HEK293 (cell line): ENCODE measurements at regions not wholly inside any gene's neighbourhood (a gene's known extent, or its start where the extent isn't known, plus 50 kb on each side); places are given as distances from the start of the nearest gene placed in this dataset.

Experiments
- CTCF ChIA-PET: fragments of 350-600 bp; formaldehyde crosslinking; extraction: SDS; loops from one replicate; lab custom pipeline; 2021; ENCODE audit warnings: antibody characterized with exemption; lab: Yijun Ruan, JAX
- POLR2A ChIA-PET: fragments of 300-600 bp; formaldehyde crosslinking; extraction: SDS; loops from one replicate; lab custom pipeline; 2020; ENCODE audit warnings: antibody characterized with exemption, inconsistent platforms; lab: Yijun Ruan, JAX
- H3K27ac ChIP-seq: fragments of 200-500 bp; sonication (Bioruptor generic); 2 replicates; pipeline ENCODE4 v1.5.1; 2014; ENCODE audit warnings: low read depth, low read length, control low read depth, inconsistent platforms; ENCODE audit errors: extremely low read depth
- H3K36me3 ChIP-seq, 2 experiments: fragments of 200-500 bp in 1 of 2; sonication (Bioruptor generic) in 1 of 2; 1 replicate in 1 of 2; 2 replicates in 1 of 2; pipeline ENCODE4 v1.5.1; 2014 to 2017; ENCODE audit warnings: inconsistent platforms in 2 of 2, low read length in 2 of 2; ENCODE audit not compliant: control insufficient read depth in 2 of 2, insufficient read depth in 1 of 2
- H3K4me1 ChIP-seq: fragments of 200-500 bp; sonication (Bioruptor generic); 2 replicates; pipeline ENCODE4 v1.5.1; 2014; ENCODE audit warnings: mild to moderate bottlenecking, low read length, inconsistent platforms; ENCODE audit not compliant: control insufficient read depth, insufficient read depth
- H3K4me3 ChIP-seq: 2 replicates; pipeline ENCODE4 v1.5.1; 2011; ENCODE audit warnings: low read depth, mild to moderate bottlenecking, control low read depth, low read length, moderate library complexity
- H3K9me3 ChIP-seq: fragments of 200-500 bp; sonication (Bioruptor generic); 2 replicates; pipeline ENCODE4 v1.5.1; 2014; ENCODE audit warnings: low read depth, low read length, inconsistent platforms; ENCODE audit not compliant: control insufficient read depth, insufficient read depth
- GLI4 ChIP-seq: fragments of 450-650 bp; formaldehyde crosslinking; IDR thresholded peaks from 2 replicates; pipeline ENCODE4 v1.5.1; 2016; ENCODE audit warnings: missing biosample characterization, missing genetic modification characterization
- HOXC10 ChIP-seq: sonication (generic); formaldehyde crosslinking; IDR thresholded peaks from 2 replicates; pipeline ENCODE4 v1.8.1; 2023; ENCODE audit warnings: mild to moderate bottlenecking, missing genetic modification reagents
- HOXD13 ChIP-seq: sonication (generic); formaldehyde crosslinking; IDR thresholded peaks from 2 replicates; pipeline ENCODE4 v1.8.0; 2022; ENCODE audit warnings: missing genetic modification reagents, borderline replicate concordance
- KLF1 ChIP-seq: fragments of 450-650 bp; formaldehyde crosslinking; IDR thresholded peaks from 2 replicates; pipeline ENCODE4 v1.5.1; 2016; ENCODE audit warnings: missing biosample characterization, missing genetic modification characterization
- KLF16 ChIP-seq: fragments of 450-650 bp; formaldehyde crosslinking; IDR thresholded peaks from 2 replicates; pipeline ENCODE4 v1.5.1; 2017; ENCODE audit warnings: missing biosample characterization, missing genetic modification characterization
- SP3 ChIP-seq: fragments of 450-650 bp; formaldehyde crosslinking; IDR thresholded peaks from 2 replicates; pipeline ENCODE4 v1.5.1; 2016; ENCODE audit warnings: missing biosample characterization, missing genetic modification characterization
- ZBTB1 ChIP-seq: fragments of 450-650 bp; formaldehyde crosslinking; IDR thresholded peaks from 2 replicates; pipeline ENCODE4 v1.5.1; 2016; ENCODE audit warnings: missing biosample characterization, missing genetic modification characterization
- ZFHX2 ChIP-seq: fragments of 450-650 bp; formaldehyde crosslinking; conservative IDR thresholded peaks from 2 replicates; pipeline ENCODE4 v1.5.1; 2016; ENCODE audit warnings: missing biosample characterization, missing genetic modification characterization
- ZFP3 ChIP-seq: fragments of 450-650 bp; formaldehyde crosslinking; IDR thresholded peaks from 2 replicates; pipeline ENCODE4 v1.5.1; 2016; ENCODE audit warnings: low read depth, missing biosample characterization, missing genetic modification characterization
- ZNF157 ChIP-seq: fragments of 450-650 bp; formaldehyde crosslinking; IDR thresholded peaks from 2 replicates; pipeline ENCODE4 v1.5.1; 2016; ENCODE audit warnings: missing biosample characterization, missing genetic modification characterization
- ZNF214 ChIP-seq: fragments of 450-650 bp; formaldehyde crosslinking; IDR thresholded peaks from 2 replicates; pipeline ENCODE4 v1.5.1; 2017; ENCODE audit warnings: missing biosample characterization, mild to moderate bottlenecking, missing genetic modification characterization, borderline replicate concordance
- ZNF223 ChIP-seq: fragments of 450-650 bp; formaldehyde crosslinking; IDR thresholded peaks from 2 replicates; pipeline ENCODE4 v1.5.1; 2016; ENCODE audit warnings: missing biosample characterization, missing genetic modification characterization
- ZNF239 ChIP-seq: fragments of 450-650 bp; formaldehyde crosslinking; IDR thresholded peaks from 2 replicates; pipeline ENCODE4 v1.5.1; 2016; ENCODE audit warnings: missing biosample characterization, missing genetic modification characterization
- ZNF248 ChIP-seq: fragments of 450-650 bp; formaldehyde crosslinking; IDR thresholded peaks from 2 replicates; pipeline ENCODE4 v1.5.1; 2017; ENCODE audit warnings: missing biosample characterization, missing genetic modification characterization
- ZNF280C ChIP-seq: fragments of 450-650 bp; formaldehyde crosslinking; IDR thresholded peaks from 2 replicates; pipeline ENCODE4 v1.5.1; 2016; ENCODE audit warnings: missing biosample characterization, missing genetic modification characterization
- ZNF354C ChIP-seq: fragments of 450-650 bp; formaldehyde crosslinking; IDR thresholded peaks from 2 replicates; pipeline ENCODE4 v1.5.1; 2016; ENCODE audit warnings: missing biosample characterization, missing genetic modification characterization, low read depth, borderline replicate concordance
- ZNF362 ChIP-seq: fragments of 450-650 bp; formaldehyde crosslinking; IDR thresholded peaks from 2 replicates; pipeline ENCODE4 v1.5.1; 2016; ENCODE audit warnings: missing biosample characterization, missing genetic modification characterization
- ZNF391 ChIP-seq: fragments of 450-650 bp; formaldehyde crosslinking; IDR thresholded peaks from 2 replicates; pipeline ENCODE4 v1.5.1; 2016; ENCODE audit warnings: low read depth, missing biosample characterization, missing genetic modification characterization, borderline replicate concordance
- ZNF48 ChIP-seq: fragments of 450-650 bp; formaldehyde crosslinking; IDR thresholded peaks from 2 replicates; pipeline ENCODE4 v1.5.1; 2016; ENCODE audit warnings: missing biosample characterization, missing genetic modification characterization
- ZNF513 ChIP-seq: fragments of 450-650 bp; IDR thresholded peaks from 2 replicates; pipeline ENCODE4 v1.5.1; 2018; ENCODE audit warnings: missing biosample characterization, missing genetic modification characterization
- ZNF544 ChIP-seq: fragments of 450-650 bp; formaldehyde crosslinking; IDR thresholded peaks from 2 replicates; pipeline ENCODE4 v1.5.0; 2017; ENCODE audit warnings: missing biosample characterization, missing genetic modification characterization
- ZNF621 ChIP-seq: fragments of 450-650 bp; formaldehyde crosslinking; IDR thresholded peaks from 2 replicates; pipeline ENCODE4 v1.5.1; 2017; ENCODE audit warnings: missing biosample characterization, missing genetic modification characterization
- ZNF624 ChIP-seq: fragments of 450-650 bp; formaldehyde crosslinking; IDR thresholded peaks from 2 replicates; pipeline ENCODE4 v1.5.1; 2017; ENCODE audit warnings: missing biosample characterization, missing genetic modification characterization
- ZNF843 ChIP-seq: fragments of 450-650 bp; formaldehyde crosslinking; IDR thresholded peaks from 2 replicates; pipeline ENCODE4 v1.5.1; 2016; ENCODE audit warnings: missing biosample characterization, missing genetic modification characterization
- ZSCAN16 ChIP-seq: fragments of 450-650 bp; formaldehyde crosslinking; IDR thresholded peaks from 2 replicates; pipeline ENCODE4 v1.5.1; 2016; ENCODE audit warnings: missing biosample characterization, missing genetic modification characterization
- TF ChIP-seq, protein P1 (sequence below): fragments of 450-650 bp; formaldehyde crosslinking; IDR thresholded peaks from 2 replicates; pipeline ENCODE4 v1.5.1; 2016; ENCODE audit warnings: missing biosample characterization, missing genetic modification characterization
- TF ChIP-seq, protein P2 (sequence below): fragments of 450-650 bp; formaldehyde crosslinking; IDR thresholded peaks from 2 replicates; pipeline ENCODE4 v1.5.1; 2016; ENCODE audit warnings: missing biosample characterization, missing genetic modification characterization, borderline replicate concordance

GRCh38 chr7:124412531-124412930 lies 353.1 kb downstream of the GPR37 start:
- CTCF ChIA-PET, result interaction anchor here (0.7 kb wide), 1 partner anchor 133 kb away, joined by 3 read pairs; no protein-coding TSS in a partner anchor
- H3K9me3 ChIP-seq, result no peaks in the 10 kb centered on the region
- POLR2A ChIA-PET, result no interaction called here
- TF ChIP-seq ZNF354C (tag by site-specific recombination), result no peak
- no peak for TF ChIP-seq ZNF843 (tag by site-specific recombination)
- TF ChIP-seq ZNF157 (tag by site-specific recombination), result no peak
- TF ChIP-seq ZNF280C (tag by site-specific recombination), result no peak
- TF ChIP-seq ZNF223, result no peak
- TF ChIP-seq ZNF239, result no peak
- no peak for TF ChIP-seq ZNF48 (tag by site-specific recombination)
- no peak for TF ChIP-seq ZSCAN16 (tag by site-specific recombination)
- TF ChIP-seq KLF16 (tag by site-specific recombination), result no peak
- no peak for TF ChIP-seq ZNF248
- TF ChIP-seq ZNF513 (tag by site-specific recombination), result no peak
- TF ChIP-seq GLI4, result no peak
- no peak for TF ChIP-seq HOXC10
- no peak for TF ChIP-seq ZNF624 (tag by site-specific recombination)
- TF ChIP-seq ZNF544 (tag by site-specific recombination), result no peak
- TF ChIP-seq ZNF391 (tag by site-specific recombination), result no peak
- no peak for TF ChIP-seq ZFHX2
- TF ChIP-seq KLF1 (tag by site-specific recombination), result no peak
- no peak for TF ChIP-seq ZFP3 (tag by site-specific recombination)
- TF ChIP-seq, protein P1, sequence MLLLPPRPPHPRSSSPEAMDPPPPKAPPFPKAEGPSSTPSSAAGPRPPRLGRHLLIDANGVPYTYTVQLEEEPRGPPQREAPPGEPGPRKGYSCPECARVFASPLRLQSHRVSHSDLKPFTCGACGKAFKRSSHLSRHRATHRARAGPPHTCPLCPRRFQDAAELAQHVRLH (tag by site-specific recombination), result no peak
- no peaks in the 10 kb centered on the region for H3K4me1 ChIP-seq
- H3K27ac ChIP-seq, result no peak overlapping the region
- H3K4me3 ChIP-seq, result no peak overlapping the region
- H3K36me3 ChIP-seq, result no peaks in the 10 kb centered on the region

GRCh38 chr7:124411796-124412195 lies 353.8 kb downstream of the GPR37 start:
- H3K4me3 ChIP-seq, result no peak overlapping the region
- H3K27ac ChIP-seq, result no peak overlapping the region
- H3K9me3 ChIP-seq, result no peaks in the 10 kb centered on the region
- CTCF ChIA-PET, result no interaction called here
- no peaks in the 10 kb centered on the region for H3K4me1 ChIP-seq
- H3K36me3 ChIP-seq, result no peaks in the 10 kb centered on the region
- TF ChIP-seq ZBTB1 (tag by site-specific recombination), result no peak
- TF ChIP-seq, protein P2, sequence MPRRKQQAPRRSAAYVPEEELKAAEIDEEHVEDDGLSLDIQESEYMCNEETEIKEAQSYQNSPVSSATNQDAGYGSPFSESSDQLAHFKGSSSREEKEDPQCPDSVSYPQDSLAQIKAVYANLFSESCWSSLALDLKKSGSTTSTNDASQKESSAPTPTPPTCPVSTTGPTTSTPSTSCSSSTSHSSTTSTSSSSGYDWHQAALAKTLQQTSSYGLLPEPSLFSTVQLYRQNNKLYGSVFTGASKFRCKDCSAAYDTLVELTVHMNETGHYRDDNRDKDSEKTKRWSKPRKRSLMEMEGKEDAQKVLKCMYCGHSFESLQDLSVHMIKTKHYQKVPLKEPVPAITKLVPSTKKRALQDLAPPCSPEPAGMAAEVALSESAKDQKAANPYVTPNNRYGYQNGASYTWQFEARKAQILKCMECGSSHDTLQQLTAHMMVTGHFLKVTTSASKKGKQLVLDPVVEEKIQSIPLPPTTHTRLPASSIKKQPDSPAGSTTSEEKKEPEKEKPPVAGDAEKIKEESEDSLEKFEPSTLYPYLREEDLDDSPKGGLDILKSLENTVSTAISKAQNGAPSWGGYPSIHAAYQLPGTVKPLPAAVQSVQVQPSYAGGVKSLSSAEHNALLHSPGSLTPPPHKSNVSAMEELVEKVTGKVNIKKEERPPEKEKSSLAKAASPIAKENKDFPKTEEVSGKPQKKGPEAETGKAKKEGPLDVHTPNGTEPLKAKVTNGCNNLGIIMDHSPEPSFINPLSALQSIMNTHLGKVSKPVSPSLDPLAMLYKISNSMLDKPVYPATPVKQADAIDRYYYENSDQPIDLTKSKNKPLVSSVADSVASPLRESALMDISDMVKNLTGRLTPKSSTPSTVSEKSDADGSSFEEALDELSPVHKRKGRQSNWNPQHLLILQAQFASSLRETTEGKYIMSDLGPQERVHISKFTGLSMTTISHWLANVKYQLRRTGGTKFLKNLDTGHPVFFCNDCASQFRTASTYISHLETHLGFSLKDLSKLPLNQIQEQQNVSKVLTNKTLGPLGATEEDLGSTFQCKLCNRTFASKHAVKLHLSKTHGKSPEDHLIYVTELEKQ (tag by site-specific recombination), result no peak
- TF ChIP-seq ZNF214 (tag by site-specific recombination), result no peak
- no peak for TF ChIP-seq HOXD13
- no peak for TF ChIP-seq SP3 (tag by site-specific recombination)
- no peak for TF ChIP-seq ZNF621 (tag by site-specific recombination)
- no peak for TF ChIP-seq ZNF362 (tag by site-specific recombination)
- POLR2A ChIA-PET, result no interaction called here
